H1 (cell line): ENCODE measurements at regions not wholly inside any gene's neighbourhood (a gene's known extent, or its start where the extent isn't known, plus 50 kb on each side); places are given as distances from the start of the nearest gene placed in this dataset.

Experiments
- CTCF ChIA-PET: fragments of 300-600 bp; sonication (Branson Sonifier 250); formaldehyde crosslinking; loops from one replicate; lab custom pipeline; 2021; ENCODE audit not compliant: partially characterized antibody; lab: Charles Lee
- POLR2A ChIA-PET: fragments of 300-600 bp; sonication (Branson Sonifier 250); formaldehyde crosslinking; loops from one replicate; lab custom pipeline; 2021; ENCODE audit warnings: inconsistent platforms; ENCODE audit not compliant: partially characterized antibody; lab: Charles Lee
- DNase-seq, 2 experiments: peaks; one replicate each; pipeline versions ENCODE4 v3.0.0 to v3.0.0-alpha.2; 2010 to 2022; ENCODE audit warnings: low spot score in 2 of 2, low read depth in 1 of 2, mixed read lengths in 1 of 2
- FAIRE-seq: peaks from 2 replicates; lab custom pipeline; 2011; peaks lifted over from hg19 to GRCh38; lab: Jason Lieb, UNC
- H2AFZ ChIP-seq: 2 replicates; pipeline ENCODE4 v1.8.1; 2012; ENCODE audit warnings: low read length, inconsistent platforms
- H2AK5ac ChIP-seq: 2 replicates; pipeline ENCODE4 v1.6.1; 2013; ENCODE audit warnings: low read depth, low read length
- H2BK120ac ChIP-seq: replicated peaks from 2 replicates; pipeline ENCODE3; 2013; ENCODE audit warnings: low read depth, low read length, inconsistent platforms
- H2BK12ac ChIP-seq: 2 replicates; pipeline ENCODE4 v1.6.1; 2013; ENCODE audit warnings: low read depth, low read length
- H2BK15ac ChIP-seq: 2 replicates; pipeline ENCODE4 v1.6.1; 2013; ENCODE audit warnings: low read length
- H2BK20ac ChIP-seq: 2 replicates; pipeline ENCODE4 v1.6.1; 2013; ENCODE audit warnings: low read length
- H2BK5ac ChIP-seq: 2 replicates; pipeline ENCODE4 v1.6.1; 2013; ENCODE audit warnings: low read depth, low read length
- H3K14ac ChIP-seq: 2 replicates; pipeline ENCODE4 v1.6.1; 2013; ENCODE audit warnings: inconsistent platforms; ENCODE audit not compliant: insufficient read length
- H3K18ac ChIP-seq: 2 replicates; pipeline ENCODE4 v1.6.1; 2013; ENCODE audit warnings: low read length; ENCODE audit errors: extremely low read depth
- H3K23ac ChIP-seq: 2 replicates; pipeline ENCODE4 v1.6.1; 2013; ENCODE audit warnings: inconsistent platforms; ENCODE audit not compliant: insufficient read length
- H3K23me2 ChIP-seq: 2 replicates; pipeline ENCODE4 v1.6.1; 2013; ENCODE audit warnings: low read depth, low read length
- H3K27ac ChIP-seq: 2 replicates; pipeline ENCODE4 v1.6.1; 2011; ENCODE audit warnings: low read depth, low read length, inconsistent platforms
- H3K27me3 ChIP-seq, 4 experiments: replicated peaks in 1 of 4; 1 replicate in 1 of 4; 2 replicates in 3 of 4; pipeline versions ENCODE4 v1.6.1 to v1.8.1; 2011 to 2013; ENCODE audit warnings: low read length in 3 of 4, mild to moderate bottlenecking in 3 of 4, inconsistent platforms in 2 of 4, mixed read lengths in 2 of 4, moderate library complexity in 1 of 4; ENCODE audit not compliant: control insufficient read depth in 3 of 4, insufficient read depth in 3 of 4; ENCODE audit errors: extremely low read depth in 1 of 4
- H3K36me3 ChIP-seq, 4 experiments: 2 replicates each; pipeline versions ENCODE4 v1.6.1 to v1.8.1; 2011 to 2013; ENCODE audit warnings: mild to moderate bottlenecking in 4 of 4, low read length in 3 of 4, moderate library complexity in 2 of 4, control low read depth in 1 of 4, inconsistent platforms in 1 of 4; ENCODE audit not compliant: insufficient read depth in 4 of 4, control insufficient read depth in 2 of 4
- H3K4ac ChIP-seq: replicated peaks from 2 replicates; pipeline ENCODE3; 2013; ENCODE audit warnings: low read length, low read depth, mixed read lengths, inconsistent platforms; ENCODE audit not compliant: insufficient read length
- H3K4me1 ChIP-seq, 4 experiments: replicated peaks in 1 of 4; 1 replicate in 1 of 4; 2 replicates in 3 of 4; pipeline versions ENCODE4 v1.6.1 to v1.8.1; 2011 to 2013; ENCODE audit warnings: low read length in 3 of 4, inconsistent platforms in 2 of 4, mixed read lengths in 1 of 4; ENCODE audit not compliant: insufficient read depth in 4 of 4, control insufficient read depth in 3 of 4
- H3K4me2 ChIP-seq, 2 experiments: 2 replicates each; pipeline versions ENCODE4 v1.6.1 to v1.8.1; 2011 to 2013; ENCODE audit warnings: low read depth in 2 of 2, low read length in 2 of 2, control low read depth in 1 of 2, inconsistent platforms in 1 of 2, mild to moderate bottlenecking in 1 of 2; ENCODE audit not compliant: insufficient read depth in 1 of 2
- H3K4me3 ChIP-seq, 4 experiments: fragments of 200-600, 300-600 bp in 1 of 4; sonication (generic), shearing (Covaris generic), sonication (Bioruptor Twin) in 1 of 4; 2 replicates each; pipeline versions ENCODE4 v1.5.1 to v1.8.1; 2011 to 2016; ENCODE audit warnings: low read length in 4 of 4, low read depth in 3 of 4, control low read depth in 2 of 4, inconsistent platforms in 2 of 4, mild to moderate bottlenecking in 2 of 4, mixed read lengths in 1 of 4, moderate library complexity in 1 of 4; ENCODE audit not compliant: insufficient read depth in 2 of 4; ENCODE audit errors: extremely low read depth in 1 of 4
- H3K56ac ChIP-seq: replicated peaks from 2 replicates; pipeline ENCODE3; 2013; ENCODE audit warnings: low read depth, mild to moderate bottlenecking, mixed read lengths, low read length, inconsistent platforms; ENCODE audit not compliant: insufficient read length
- H3K79me1 ChIP-seq: 2 replicates; pipeline ENCODE4 v1.6.1; 2013; ENCODE audit warnings: low read depth, low read length, control low read depth
- H3K79me2 ChIP-seq, 2 experiments: 2 replicates each; pipeline versions ENCODE4 v1.6.1 to v1.8.1; 2012 to 2013; ENCODE audit warnings: low read length in 2 of 2, mild to moderate bottlenecking in 2 of 2, inconsistent platforms in 1 of 2; ENCODE audit not compliant: insufficient read depth in 2 of 2, control insufficient read depth in 1 of 2
- H3K9ac ChIP-seq, 4 experiments: replicated peaks in 1 of 4; 1 replicate in 1 of 4; 2 replicates in 3 of 4; pipeline versions ENCODE4 v1.6.1 to v1.8.1; 2011 to 2013; ENCODE audit warnings: low read depth in 3 of 4, low read length in 3 of 4, control low read depth in 2 of 4, mild to moderate bottlenecking in 2 of 4, moderate library complexity in 2 of 4, inconsistent platforms in 1 of 4; ENCODE audit errors: extremely low read depth in 1 of 4
- H3K9me3 ChIP-seq, 2 experiments: 2 replicates each; pipeline versions ENCODE4 v1.6.1 to v1.8.1; 2012 to 2013; ENCODE audit warnings: mild to moderate bottlenecking in 2 of 2, moderate library complexity in 2 of 2, control low read depth in 1 of 2, inconsistent platforms in 1 of 2, low read depth in 1 of 2, low read length in 1 of 2, mixed read lengths in 1 of 2; ENCODE audit not compliant: insufficient read depth in 2 of 2
- H4K20me1 ChIP-seq, 2 experiments: replicated peaks in 1 of 2; 2 replicates each; pipeline versions ENCODE3 to v1.8.1; 2011 to 2013; ENCODE audit warnings: inconsistent platforms in 2 of 2, low read length in 2 of 2, mild to moderate bottlenecking in 1 of 2; ENCODE audit not compliant: insufficient read depth in 2 of 2, control insufficient read depth in 1 of 2
- H4K5ac ChIP-seq: 2 replicates; pipeline ENCODE4 v1.6.1; 2013; ENCODE audit warnings: low read length, low read depth, mixed read lengths, inconsistent platforms; ENCODE audit not compliant: insufficient read length
- H4K8ac ChIP-seq: 2 replicates; pipeline ENCODE4 v1.8.0; 2013; ENCODE audit warnings: mild to moderate bottlenecking, moderate library complexity, low read length, inconsistent platforms; ENCODE audit not compliant: insufficient read depth; ENCODE audit errors: extremely low read depth
- H4K91ac ChIP-seq: replicated peaks from 2 replicates; pipeline ENCODE3; 2013; ENCODE audit warnings: low read length, mixed read lengths, inconsistent platforms; ENCODE audit not compliant: insufficient read length
- SP1 ChIP-seq: IDR thresholded peaks from 2 replicates; pipeline ENCODE4 v1.6.1; 2011; ENCODE audit warnings: low read depth, low read length
- WGBS, 2 experiments: shearing (Covaris generic) in 1 of 2; methylation state at CpG; one replicate each; pipeline versions ENCODE4 v1.1.6 to v1.1.7; 2013 to 2015; ENCODE audit warnings: low lambda C conversion rate in 2 of 2, mixed read lengths in 2 of 2, inconsistent platforms in 1 of 2, low coverage in 1 of 2, missing lambda C conversion rate in 1 of 2; ENCODE audit not compliant: insufficient replicate concordance in 2 of 2, insufficient coverage in 1 of 2, insufficient read length in 1 of 2; ENCODE audit errors: extremely low coverage in 1 of 2, missing lambda C conversion rate in 1 of 2; 5-methylcytosine and 5-hydroxymethylcytosine counted together

DNA sequence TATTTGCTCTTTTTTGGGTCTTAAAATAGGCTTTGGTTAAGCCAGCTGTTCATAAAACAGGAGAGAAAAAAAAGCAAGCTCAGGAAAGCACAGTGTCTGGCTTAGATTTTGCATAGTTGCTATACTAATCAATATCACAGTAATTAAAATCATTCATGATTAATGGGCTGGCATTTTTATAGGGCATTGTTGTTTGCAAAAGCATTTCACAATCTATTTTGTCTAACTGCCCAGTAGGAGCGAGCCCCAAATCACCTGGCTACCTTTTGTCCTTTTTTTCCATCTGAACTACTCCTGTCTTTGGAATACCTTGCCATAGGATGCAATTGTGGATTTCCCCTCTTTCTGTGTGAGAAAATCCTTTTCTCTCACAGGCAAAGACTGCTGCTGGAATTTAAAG lies 619.8 kb downstream of the JRKL start:
- DNase-seq, result no peak
- H2BK12ac ChIP-seq, result no peak overlapping the region
- H3K56ac ChIP-seq, result no peak overlapping the region
- ChIA-PET POLR2A (no interaction called here), CTCF (interaction anchor here (1.0 kb wide), 1 partner anchor 20 kb away, joined by 3 read pairs; no protein-coding TSS in a partner anchor)
- no peak overlapping the region for H2BK5ac ChIP-seq
- no peak overlapping the region for H3K4me3 ChIP-seq
- no peak overlapping the region for H3K23ac ChIP-seq
- WGBS, 2 experiments, result 100% methylated on average over 1 of the region's 1 CpG; no CpG with 5 or more reads in 1 of the 2 experiments
- H3K4me2 ChIP-seq, result no peak overlapping the region
- H2BK120ac ChIP-seq, result no peak overlapping the region
- no peak overlapping the region for H2BK15ac ChIP-seq
- FAIRE-seq, result no peak
- no peaks in the 10 kb centered on the region for H3K4me1 ChIP-seq
- H3K18ac ChIP-seq, result no peak overlapping the region
- no peak overlapping the region for H2AK5ac ChIP-seq
- H3K27ac ChIP-seq, result no peak overlapping the region
- no peak overlapping the region for H2AFZ ChIP-seq
- no peaks in the 10 kb centered on the region for H4K20me1 ChIP-seq
- H3K9me3 ChIP-seq, result 0 out of 4 replicates have a peak, but pooled peaks cover 0 to under 1% of the 10 kb centered on the region in 2 experiments
- H3K79me1 ChIP-seq, result no peaks in the 10 kb centered on the region
- H3K4ac ChIP-seq, result no peak overlapping the region
- H4K5ac ChIP-seq, result no peak overlapping the region
- H4K8ac ChIP-seq, result no peak overlapping the region
- H3K27me3 ChIP-seq, result no peaks in the 10 kb centered on the region
- no peak overlapping the region for H3K9ac ChIP-seq
- no peaks in the 10 kb centered on the region for H3K79me2 ChIP-seq
- H3K23me2 ChIP-seq, result no peaks in the 10 kb centered on the region
- no peaks in the 10 kb centered on the region for H3K36me3 ChIP-seq
- no peak overlapping the region for H3K14ac ChIP-seq
- no peak overlapping the region for H4K91ac ChIP-seq
- no peak overlapping the region for H2BK20ac ChIP-seq
- no peak for TF ChIP-seq SP1
